HG02870 (cell line): ENCODE measurements at regions not wholly inside any gene's neighbourhood (a gene's known extent, or its start where the extent isn't known, plus 50 kb on each side); places are given as distances from the start of the nearest gene placed in this dataset.
"Not testable (repeated sequence)": the region's sequence is repeated elsewhere in the genome, so short reads cannot be mapped to it uniquely, and the experiment has no call there.

Source experiments
- ATAC-seq: cut with Tn5 transposase; IDR thresholded peaks from one replicate; pipeline ENCODE4 v1.9.1; 2021; ENCODE audit warnings: mild to moderate bottlenecking, moderate library complexity; ENCODE audit not compliant: unreplicated experiment

- no peak for ATAC-seq
These were observed 216.8 kb downstream of the TUSC1 start for GRCh38 chr9:25461416-25461815.

DNA sequence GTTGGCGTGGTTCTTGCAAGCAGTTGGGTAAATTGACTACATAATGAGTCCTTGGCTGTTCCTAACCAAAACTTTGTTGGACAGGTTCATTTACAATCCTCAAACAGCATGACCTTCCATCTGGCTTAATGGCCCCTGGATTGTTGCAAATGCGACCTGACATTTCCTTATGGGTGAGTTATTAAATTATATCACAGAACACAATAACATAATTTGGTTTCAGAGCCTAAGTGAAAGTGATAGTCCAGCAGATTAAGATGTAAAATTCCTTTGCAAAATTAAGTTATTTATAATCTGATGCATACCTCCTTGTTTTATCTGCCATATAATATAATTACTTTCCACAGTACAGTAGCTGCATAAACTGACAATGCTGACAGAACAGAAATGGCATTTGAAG lies 224.4 kb downstream of the TUSC1 start:
- ATAC-seq, result no peak

GRCh38 chr9:25449503-25449902 lies 228.7 kb downstream of the TUSC1 start:
- no peak for ATAC-seq

DNA sequence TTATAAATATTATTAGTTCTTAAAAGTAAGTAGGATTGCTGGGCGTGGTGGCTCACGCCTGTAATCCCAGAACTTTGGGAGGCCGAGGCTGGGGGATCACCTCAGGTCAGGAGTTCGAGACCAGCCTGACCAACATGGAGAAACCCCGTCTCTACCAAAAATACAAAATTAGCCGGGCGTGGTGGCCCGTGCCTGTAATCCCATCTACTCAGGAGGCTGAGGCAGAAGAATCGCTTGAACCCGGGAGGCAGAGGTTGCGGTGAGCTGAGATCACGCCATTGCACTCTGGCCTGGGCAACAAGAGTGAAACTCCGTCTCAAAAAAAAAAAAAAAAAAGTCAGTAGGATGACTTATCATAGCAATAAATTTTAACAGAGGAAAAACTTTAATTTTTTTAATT lies 232.5 kb downstream of the TUSC1 start:
- ATAC-seq, result not testable (repeated sequence)

- no peak for ATAC-seq
These were observed 235.7 kb downstream of the TUSC1 start for GRCh38 chr9:25442526-25442925.

GRCh38 chr9:25427898-25428297 lies 250.3 kb downstream of the TUSC1 start:
- ATAC-seq, result no peak

GRCh38 chr9:25427290-25427689 lies 251.0 kb downstream of the TUSC1 start:
- ATAC-seq, result no peak

GRCh38 chr9:25421560-25421959 lies 256.7 kb downstream of the TUSC1 start:
- ATAC-seq, result no peak

GRCh38 chr9:25418974-25419373 lies 259.3 kb downstream of the TUSC1 start:
- ATAC-seq, result no peak

DNA sequence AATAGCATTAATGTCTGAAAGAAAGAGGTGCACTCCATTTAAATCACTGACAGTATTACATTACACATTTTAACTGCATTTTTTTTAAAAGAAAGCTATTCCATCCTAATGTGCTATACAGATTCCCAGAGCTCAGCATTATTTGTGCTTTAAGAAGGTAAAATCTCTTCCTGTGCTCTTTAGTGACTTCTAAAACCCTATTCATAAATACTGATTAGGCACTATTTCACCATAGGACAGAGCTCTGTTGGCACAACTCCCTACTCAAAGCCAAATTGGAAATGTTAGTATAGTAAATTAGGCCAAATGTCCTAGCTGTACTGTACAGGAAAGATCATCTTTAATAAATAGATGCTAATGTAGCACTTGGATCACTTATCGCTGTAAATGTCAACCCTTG lies 262.5 kb downstream of the TUSC1 start:
- ATAC-seq, result no peak

- no peak for ATAC-seq
These were observed 265.6 kb downstream of the TUSC1 start for GRCh38 chr9:25412646-25413045.

GRCh38 chr9:25397746-25398145 lies 280.5 kb downstream of the TUSC1 start:
- ATAC-seq, result no peak

GRCh38 chr9:25396828-25397227 lies 281.4 kb downstream of the TUSC1 start:
- no peak for ATAC-seq

- ATAC-seq, result no peak
These were observed 297.1 kb downstream of the TUSC1 start for GRCh38 chr9:25381141-25381540.

- ATAC-seq, result no peak
These were observed 301.2 kb downstream of the TUSC1 start for GRCh38 chr9:25377039-25377438.

GRCh38 chr9:25374281-25374680 lies 304.0 kb downstream of the TUSC1 start:
- ATAC-seq, result no peak

- ATAC-seq, result no peak
These were observed 311.3 kb downstream of the TUSC1 start for GRCh38 chr9:25366906-25367305.

GRCh38 chr9:25353783-25354182 lies 324.5 kb downstream of the TUSC1 start:
- ATAC-seq, result no peak

- ATAC-seq, result no peak
These were observed 328.2 kb downstream of the TUSC1 start for GRCh38 chr9:25350011-25350410.

- ATAC-seq, result no peak
These were observed 356.1 kb downstream of the TUSC1 start for GRCh38 chr9:25322142-25322541.

DNA sequence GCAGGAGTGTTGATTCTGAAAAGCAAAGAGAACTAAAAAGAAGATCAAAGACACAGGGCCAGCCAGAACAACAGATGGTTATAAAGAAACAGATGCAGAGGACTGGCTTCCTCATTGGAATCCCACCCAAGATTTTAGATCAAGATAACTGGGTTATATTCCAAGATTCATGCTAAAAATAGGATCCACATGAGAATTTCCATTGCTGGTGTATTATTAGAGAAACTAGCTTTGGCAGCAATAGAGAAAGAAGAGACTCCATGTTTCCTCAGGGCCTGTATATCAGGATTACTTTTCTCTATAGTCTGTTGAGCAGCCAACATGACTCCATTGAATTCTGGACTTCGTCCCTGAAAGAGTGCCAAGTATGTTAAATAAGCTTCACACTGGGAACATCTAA lies 367.3 kb downstream of the TUSC1 start:
- no peak for ATAC-seq

GRCh38 chr9:25308549-25308948 lies 369.7 kb downstream of the TUSC1 start:
- no peak for ATAC-seq

DNA sequence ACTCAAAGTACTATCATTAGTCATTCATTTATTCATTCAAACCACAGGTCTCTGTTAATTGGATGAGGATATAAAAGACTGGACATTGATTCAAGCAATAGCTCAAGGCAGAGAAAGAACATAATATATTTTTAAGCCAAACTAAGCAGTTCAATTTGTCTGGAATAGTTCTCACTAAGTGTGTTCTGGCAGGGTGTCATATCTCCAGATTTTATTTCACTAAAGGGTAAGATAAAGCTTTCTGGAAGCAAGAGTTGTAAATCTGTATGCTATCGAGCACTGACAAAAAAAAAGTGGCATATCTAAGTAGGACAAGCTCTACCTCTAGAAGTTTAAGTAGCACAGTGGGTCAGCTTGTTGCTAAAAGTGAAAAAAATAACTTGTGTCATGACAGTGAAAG lies 375.6 kb downstream of the TUSC1 start:
- no peak for ATAC-seq

GRCh38 chr9:25288195-25288594 lies 390.0 kb downstream of the TUSC1 start:
- ATAC-seq, result not testable (repeated sequence)
